Neural cell (in vitro differentiated cells): ENCODE measurements at regions not wholly inside any gene's neighbourhood (a gene's known extent, or its start where the extent isn't known, plus 50 kb on each side); places are given as distances from the start of the nearest gene placed in this dataset.

Experiments used
- H2AFZ ChIP-seq: fragments of 200-600, 300-800 bp; sonication (generic), shearing (Covaris generic); 2 replicates; pipeline ENCODE4 v1.6.0; 2014; ENCODE audit warnings: low read depth, mild to moderate bottlenecking, antibody characterized with exemption, low read length, moderate library complexity
- H3F3A ChIP-seq: fragments of 200-600 bp; shearing (Covaris generic); 2 replicates; pipeline ENCODE4 v1.6.1; 2016; ENCODE audit warnings: mild to moderate bottlenecking, moderate library complexity, mixed read lengths, antibody characterized with exemption, low read length; ENCODE audit not compliant: insufficient read depth, poor library complexity, severe bottlenecking
- H3K27ac ChIP-seq: fragments of 200-600, 300-800 bp; sonication (generic), shearing (Covaris generic); 2 replicates; pipeline ENCODE4 v1.5.1; 2014; ENCODE audit warnings: mild to moderate bottlenecking, low read length, moderate library complexity
- H3K27me3 ChIP-seq: fragments of 300-800, 200-600 bp; sonication (generic), shearing (Covaris generic); 2 replicates; pipeline ENCODE4 v1.6.0; 2014; ENCODE audit warnings: mild to moderate bottlenecking, low read depth, low read length, moderate library complexity; ENCODE audit not compliant: insufficient read depth
- H3K36me3 ChIP-seq: fragments of 300-800, 200-600 bp; sonication (generic), shearing (Covaris generic); 2 replicates; pipeline ENCODE4 v1.5.1; 2014; ENCODE audit warnings: mild to moderate bottlenecking, antibody characterized with exemption, low read length, moderate library complexity; ENCODE audit not compliant: insufficient read depth
- H3K4me2 ChIP-seq: fragments of 300-800, 200-600 bp; sonication (generic), shearing (Covaris generic); 2 replicates; pipeline ENCODE4 v1.6.0; 2014; ENCODE audit warnings: mild to moderate bottlenecking, low read length
- H3K4me3 ChIP-seq: fragments of 300-800, 200-600 bp; sonication (generic), shearing (Covaris generic); 2 replicates; pipeline ENCODE4 v1.5.1; 2014; ENCODE audit warnings: mild to moderate bottlenecking, low read length, moderate library complexity
- H3K79me2 ChIP-seq: fragments of 200-600 bp; shearing (Covaris generic); replicated peaks from 2 replicates; pipeline ENCODE4 v1.6.0; 2014; ENCODE audit warnings: mild to moderate bottlenecking, low read length, moderate library complexity; ENCODE audit not compliant: insufficient read depth
- H3K9ac ChIP-seq: fragments of 300-800, 200-600 bp; sonication (generic), shearing (Covaris generic); 2 replicates; pipeline ENCODE4 v1.6.1; 2016; ENCODE audit warnings: mild to moderate bottlenecking, low read length, mixed read lengths
- H3K9me2 ChIP-seq: fragments of 200-600 bp; shearing (Covaris generic); 2 replicates; pipeline ENCODE4 v1.6.1; 2016; ENCODE audit warnings: mild to moderate bottlenecking, low read length, mixed read lengths; ENCODE audit not compliant: insufficient read depth
- H3K9me3 ChIP-seq: fragments of 200-600, 300-800 bp; sonication (generic), shearing (Covaris generic); 2 replicates; pipeline ENCODE4 v1.6.1; 2016; ENCODE audit warnings: mild to moderate bottlenecking, mixed run types, low read length, moderate library complexity, mixed read lengths
- H4K20me1 ChIP-seq: fragments of 200-600 bp; shearing (Covaris generic); 2 replicates; pipeline ENCODE4 v1.6.1; 2016; ENCODE audit warnings: mild to moderate bottlenecking, mixed run types; ENCODE audit not compliant: insufficient read depth
- CTCF ChIP-seq: fragments of 450-650 bp; IDR thresholded peaks from 2 replicates; pipeline ENCODE4 v1.5.1; 2014; ENCODE audit warnings: antibody characterized with exemption, mild to moderate bottlenecking, moderate library complexity; ENCODE audit not compliant: poor library complexity, severe bottlenecking
- EP300 ChIP-seq: fragments of 450-650 bp; conservative IDR thresholded peaks from 2 replicates; pipeline ENCODE4 v1.6.1; 2014; ENCODE audit warnings: antibody characterized with exemption, mild to moderate bottlenecking, moderate library complexity; ENCODE audit not compliant: poor library complexity, severe bottlenecking
- EZH2 ChIP-seq: fragments of 200-600, 300-800 bp; shearing (Covaris generic), sonication (generic); IDR thresholded peaks from 2 replicates; pipeline ENCODE4 v1.6.1; 2014; ENCODE audit warnings: antibody characterized with exemption, low read length, borderline replicate concordance, mild to moderate bottlenecking; ENCODE audit not compliant: insufficient read depth, poor library complexity, severe bottlenecking
- MXI1 ChIP-seq: fragments of 450-650 bp; conservative IDR thresholded peaks from 2 replicates; pipeline ENCODE4 v1.6.1; 2014; ENCODE audit warnings: antibody characterized with exemption, mild to moderate bottlenecking; ENCODE audit not compliant: poor library complexity, severe bottlenecking
- POLR2AphosphoS5 ChIP-seq: IDR thresholded peaks from 2 replicates; pipeline ENCODE4 v1.6.1; 2012
- RAD21 ChIP-seq: fragments of 450-650 bp; conservative IDR thresholded peaks from 2 replicates; pipeline ENCODE4 v1.6.1; 2014; ENCODE audit warnings: antibody characterized with exemption, mild to moderate bottlenecking, moderate library complexity
- REST ChIP-seq: IDR thresholded peaks from 2 replicates; pipeline ENCODE4 v1.6.1; 2012; ENCODE audit warnings: borderline replicate concordance
- SMC3 ChIP-seq: fragments of 450-650 bp; conservative IDR thresholded peaks from 2 replicates; pipeline ENCODE4 v1.6.1; 2014; ENCODE audit warnings: antibody characterized with exemption, mild to moderate bottlenecking, moderate library complexity; ENCODE audit not compliant: poor library complexity
- TAF1 ChIP-seq: IDR thresholded peaks from 2 replicates; pipeline ENCODE4 v1.6.1; 2012; ENCODE audit warnings: low read depth

- H2AFZ ChIP-seq = no peak overlapping the region
- no peaks in the 10 kb centered on the region for H4K20me1 ChIP-seq
- no peaks in the 10 kb centered on the region for H3K36me3 ChIP-seq
- no peaks in the 10 kb centered on the region for H3K79me2 ChIP-seq
- TF ChIP-seq CTCF = no peak
- no peak for TF ChIP-seq REST
- no peak for TF ChIP-seq EZH2
- no peak for TF ChIP-seq TAF1
- TF ChIP-seq EP300 = no peak
- TF ChIP-seq POLR2AphosphoS5 = no peak
- TF ChIP-seq MXI1 = no peak
- TF ChIP-seq RAD21 = no peak
- TF ChIP-seq SMC3 = no peak
- no peaks in the 10 kb centered on the region for H3K9me2 ChIP-seq
- no peak overlapping the region for H3K4me2 ChIP-seq
- no peak overlapping the region for H3K27ac ChIP-seq
- no peaks in the 10 kb centered on the region for H3F3A ChIP-seq
- no peak overlapping the region for H3K9ac ChIP-seq
- no peaks in the 10 kb centered on the region for H3K27me3 ChIP-seq
- no peak overlapping the region for H3K4me3 ChIP-seq
- no peaks in the 10 kb centered on the region for H3K9me3 ChIP-seq
Observed at GRCh38 chr12:74847169-74847568, 309.5 kb downstream of the ATXN7L3B start.

- Histone ChIP-seq H3F3A (no peaks in the 10 kb centered on the region), H3K4me2 (no peak overlapping the region), H3K9me3 (no peaks in the 10 kb centered on the region), H3K27me3 (no peaks in the 10 kb centered on the region), H3K36me3 (no peaks in the 10 kb centered on the region), H3K4me3 (no peak overlapping the region), H3K9ac (no peak overlapping the region), H2AFZ (no peak overlapping the region), H3K27ac (no peak overlapping the region), H4K20me1 (no peaks in the 10 kb centered on the region), H3K9me2 (no peaks in the 10 kb centered on the region), H3K79me2 (no peaks in the 10 kb centered on the region)
- TF ChIP-seq TAF1 (no peak), EZH2 (no peak), REST (no peak), RAD21 (no peak), EP300 (no peak), SMC3 (no peak), MXI1 (no peak), POLR2AphosphoS5 (no peak)
Observed at GRCh38 chr12:74848006-74848405, 310.4 kb downstream of the ATXN7L3B start.
